HG03460 (cell line): ENCODE measurements at regions not wholly inside any gene's neighbourhood (a gene's known extent, or its start where the extent isn't known, plus 50 kb on each side); places are given as distances from the start of the nearest gene placed in this dataset.
"Not testable (repeated sequence)": the region's sequence is repeated elsewhere in the genome, so short reads cannot be mapped to it uniquely, and the experiment has no call there.

Source experiments
- ATAC-seq: cut with Tn5 transposase; IDR thresholded peaks from one replicate; pipeline ENCODE4 v1.9.1; 2021; ENCODE audit not compliant: unreplicated experiment

DNA sequence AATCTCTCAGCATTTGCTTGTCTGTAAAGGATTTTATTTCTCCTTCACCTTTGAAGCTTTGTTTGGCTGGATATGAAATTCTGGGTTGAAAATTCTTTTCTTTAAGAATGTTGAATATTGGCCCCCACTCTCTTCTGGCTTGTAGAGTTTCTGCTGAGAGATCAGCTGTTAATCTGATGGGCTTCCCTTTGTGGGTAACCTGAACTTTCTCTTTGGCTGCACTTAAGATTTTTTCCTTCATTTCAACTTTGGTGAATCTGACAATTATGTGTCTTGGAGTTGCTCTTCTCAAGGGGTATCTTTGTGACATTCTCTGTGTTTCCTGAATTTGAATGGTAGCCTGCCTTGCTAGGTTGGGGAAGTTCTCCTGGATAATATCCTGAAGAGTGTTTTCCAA is 189.4 kb downstream of the TTC6 start:
- ATAC-seq = not testable (repeated sequence)

DNA sequence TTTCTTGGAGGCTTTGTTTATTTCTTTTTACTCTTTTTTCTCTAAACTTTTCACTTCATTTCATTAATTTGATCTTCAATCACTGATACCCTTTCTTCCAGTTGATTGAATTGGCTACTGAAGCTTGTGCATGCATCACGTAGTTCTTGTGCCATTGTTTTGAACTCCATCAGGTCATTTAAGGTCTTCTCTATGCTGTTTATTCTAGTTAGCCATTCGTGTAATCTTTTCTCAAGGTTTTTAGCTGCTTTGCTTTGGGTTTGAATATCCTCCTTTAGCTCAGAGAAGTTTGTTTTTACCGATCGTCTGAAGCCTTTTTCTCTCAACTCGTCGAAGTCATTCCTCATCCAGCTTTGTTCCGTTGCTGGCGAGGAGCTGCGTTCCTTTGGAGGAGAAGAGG is 189.9 kb downstream of the TTC6 start:
- ATAC-seq = not testable (repeated sequence)

DNA sequence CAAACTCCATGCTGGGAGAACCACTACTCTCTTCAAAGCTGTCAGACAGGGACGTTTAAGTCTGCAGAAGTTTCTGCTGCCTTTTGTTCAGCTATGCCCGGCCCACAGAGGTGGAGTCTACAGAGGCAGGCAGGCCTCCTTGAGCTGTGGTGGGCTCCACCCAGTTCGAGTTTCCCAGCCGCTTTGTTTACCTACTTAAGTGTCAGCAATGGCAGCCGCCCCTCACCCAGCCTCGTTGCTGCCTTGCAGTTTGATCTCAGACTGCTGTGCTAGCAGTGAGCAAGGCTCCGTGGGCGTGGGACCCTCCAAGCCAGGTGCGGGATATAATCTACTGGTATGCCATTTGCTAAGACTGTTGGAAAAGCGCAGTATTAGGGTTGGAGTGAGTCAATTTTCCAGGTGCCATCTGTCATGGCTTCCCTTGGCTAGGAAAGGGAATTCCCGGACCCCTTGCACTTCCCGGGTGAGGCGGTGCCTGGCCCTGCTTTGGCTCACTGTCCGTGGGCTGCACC is 190.7 kb downstream of the TTC6 start:
- not testable (repeated sequence) for ATAC-seq

GRCh38 chr14:37787879-37788494 is 192.6 kb downstream of the TTC6 start:
- ATAC-seq = no peak

- no peak for ATAC-seq
These were observed 196.1 kb downstream of the TTC6 start for GRCh38 chr14:37791384-37792036.

GRCh38 chr14:37792124-37792523 is 196.7 kb downstream of the TTC6 start:
- no peak for ATAC-seq

DNA sequence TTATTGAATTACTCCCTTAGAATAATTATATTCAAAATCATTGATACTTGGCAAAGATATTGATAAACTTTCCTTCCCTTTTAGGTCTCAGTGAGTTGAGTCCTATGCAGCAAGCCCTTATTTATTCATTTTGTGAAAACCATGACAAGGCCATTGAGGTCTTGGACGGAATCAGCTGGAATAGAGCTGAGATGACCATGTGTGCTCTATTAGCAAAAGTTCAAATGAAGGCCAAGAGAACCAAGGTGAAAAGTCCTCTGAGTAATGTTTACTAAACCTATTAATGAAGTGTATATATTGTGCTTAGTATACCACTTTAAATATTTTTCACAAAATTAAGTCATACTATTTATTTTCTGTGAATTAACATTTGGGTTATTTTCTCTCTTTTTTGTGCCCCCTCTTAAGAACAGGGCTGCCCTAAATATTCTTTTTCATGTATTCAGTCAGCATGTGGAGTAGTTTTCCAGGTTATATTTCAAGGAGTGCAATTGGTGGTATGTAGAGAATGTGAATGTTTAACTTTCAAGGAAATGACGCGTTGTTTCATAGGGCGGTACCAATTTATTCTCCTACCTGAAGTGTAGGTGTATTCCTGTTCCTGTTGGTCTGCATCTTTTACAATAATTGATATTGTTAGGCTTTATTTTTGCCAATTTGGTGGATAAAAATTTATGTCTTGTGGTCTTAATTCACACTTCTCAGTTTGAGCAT is 201.4 kb downstream of the TTC6 start:
- ATAC-seq = no peak

GRCh38 chr14:37797675-37798074 is 202.2 kb downstream of the TTC6 start:
- ATAC-seq = no peak

DNA sequence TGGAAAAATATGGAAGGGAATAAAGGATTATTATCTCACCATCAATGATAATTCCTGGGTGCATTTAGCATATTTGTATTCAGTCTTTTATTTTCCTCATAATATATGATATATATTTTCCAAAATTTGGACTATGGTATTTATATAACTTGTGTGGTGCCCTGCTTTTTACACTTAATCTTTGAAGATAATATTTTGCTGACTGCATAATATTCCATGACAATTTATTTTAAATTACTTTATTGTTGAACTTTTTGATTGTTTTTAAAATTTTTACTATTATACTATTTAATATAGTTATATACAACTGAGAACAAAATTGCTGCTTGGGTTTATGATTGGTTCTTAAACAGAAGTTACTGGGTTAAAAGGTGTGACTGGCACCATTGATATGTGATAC is 212.3 kb downstream of the TTC6 start:
- no peak for ATAC-seq

DNA sequence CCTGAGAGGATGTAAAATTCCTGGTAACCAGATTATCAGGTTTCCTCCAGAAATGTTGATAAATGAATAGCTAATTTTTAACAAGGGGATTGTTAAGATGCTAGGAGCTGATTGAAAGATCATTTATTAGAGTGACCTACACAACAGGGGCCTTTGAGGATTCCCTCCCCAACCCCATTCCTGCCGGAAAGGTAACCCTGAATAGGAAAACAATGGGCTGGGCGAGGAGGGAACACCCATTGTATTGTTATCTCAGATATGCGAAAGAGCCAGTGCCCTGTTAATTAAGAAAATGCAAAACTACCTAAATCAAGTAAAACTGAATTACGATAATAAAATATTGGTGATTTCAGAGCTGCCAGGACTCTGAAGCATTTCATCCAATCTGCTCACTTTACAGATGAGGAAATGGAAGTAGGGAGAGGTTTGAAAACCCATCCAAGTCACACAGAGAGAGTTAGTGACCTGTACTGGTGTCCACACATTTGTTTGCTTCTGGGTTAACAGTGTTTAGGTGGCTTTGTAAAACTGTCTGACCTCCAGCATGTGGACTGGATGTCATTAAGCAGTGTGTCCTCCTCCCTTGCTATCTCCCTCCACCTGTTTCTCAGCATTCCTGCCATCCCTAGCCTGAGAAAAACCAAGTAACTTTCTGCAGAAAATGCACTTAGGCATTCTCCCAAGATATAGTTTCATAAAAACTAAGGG is 214.8 kb downstream of the TTC6 start:
- ATAC-seq = no peak

DNA sequence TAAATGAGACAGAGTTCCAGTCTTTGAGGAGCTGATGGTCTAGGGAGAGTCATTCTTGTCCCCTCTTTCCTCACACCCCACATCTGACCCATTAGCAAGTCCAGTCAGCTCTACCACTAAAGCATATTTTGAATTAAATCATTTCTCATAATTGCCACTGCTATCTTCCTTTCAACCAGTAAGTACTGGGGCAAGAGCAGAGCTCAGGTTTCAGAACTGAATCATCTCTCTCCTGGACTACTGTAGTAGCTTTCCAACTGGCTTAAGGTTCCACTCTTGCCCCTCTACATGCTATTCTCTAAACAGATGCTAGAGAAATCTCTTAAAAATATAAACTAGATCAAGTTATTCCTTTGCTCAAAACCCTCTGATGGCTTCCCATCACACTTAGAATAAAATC is 218.3 kb downstream of the TTC6 start:
- no peak for ATAC-seq

DNA sequence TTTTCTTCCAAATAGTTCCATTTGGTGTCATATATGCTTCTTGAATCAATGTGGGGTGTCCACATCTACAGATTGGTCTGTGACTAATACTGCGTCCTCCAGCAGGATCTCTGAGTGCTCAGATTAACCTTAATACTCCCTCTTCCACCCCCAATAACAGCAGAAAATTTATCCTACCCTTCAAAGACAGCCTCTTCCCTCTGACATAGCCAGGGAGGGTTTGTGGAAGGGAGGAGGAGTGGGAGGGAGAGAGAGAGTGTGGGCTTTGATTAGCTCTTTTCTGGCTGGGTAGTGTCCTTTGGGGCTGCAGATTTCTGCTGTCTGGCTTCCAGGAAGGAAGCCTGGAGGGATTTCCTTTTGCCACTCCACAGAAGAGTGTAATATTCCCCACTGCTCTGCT is 220.7 kb downstream of the TTC6 start:
- no peak for ATAC-seq

GRCh38 chr14:37816743-37817295 is 221.4 kb downstream of the TTC6 start:
- ATAC-seq = no peak

DNA sequence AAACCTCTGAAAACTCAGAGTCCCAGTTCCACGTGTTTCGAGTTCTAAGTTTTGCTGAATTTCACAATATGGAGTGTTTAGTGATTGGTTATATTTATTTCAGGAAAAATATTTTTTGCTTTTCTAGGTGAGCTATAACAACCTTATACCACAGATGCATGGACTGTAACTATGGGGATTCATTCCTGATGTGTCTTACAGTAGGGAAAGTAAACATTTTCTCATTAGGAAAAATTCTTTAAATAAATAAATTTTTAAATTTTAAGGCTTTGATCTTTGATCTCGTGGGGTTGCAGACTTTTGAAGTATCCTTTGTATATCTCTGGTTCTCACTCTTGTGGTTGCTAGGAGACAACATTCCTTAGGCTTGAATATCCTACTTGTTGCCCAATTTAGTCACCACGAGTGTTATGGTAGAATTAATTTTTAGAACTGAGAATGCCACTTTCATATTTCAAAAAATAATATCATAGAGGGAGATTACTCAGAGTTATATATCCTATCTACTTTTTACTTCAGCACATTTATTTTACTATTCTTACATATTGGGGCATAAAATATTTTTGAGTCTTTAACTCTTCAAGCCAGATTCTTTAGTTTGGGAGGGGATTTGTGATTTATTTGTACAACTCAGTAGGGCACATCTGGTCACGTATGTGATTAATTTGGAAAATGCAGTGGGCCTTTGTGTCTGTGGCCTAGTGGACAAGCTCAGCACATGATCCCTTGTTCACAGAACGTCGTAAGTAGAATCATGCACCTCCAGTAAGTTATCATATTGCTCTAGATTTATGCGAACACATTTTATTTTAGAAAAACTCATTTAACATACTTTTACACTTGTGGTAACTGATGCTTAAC is 224.0 kb downstream of the TTC6 start:
- ATAC-seq = no peak

GRCh38 chr14:37820810-37821209 is 225.4 kb downstream of the TTC6 start:
- ATAC-seq = not testable (repeated sequence)

- ATAC-seq = no peak
These were observed 229.7 kb downstream of the TTC6 start for GRCh38 chr14:37824939-37825712.

GRCh38 chr14:37826869-37827268 is 231.4 kb downstream of the TTC6 start:
- no peak for ATAC-seq

DNA sequence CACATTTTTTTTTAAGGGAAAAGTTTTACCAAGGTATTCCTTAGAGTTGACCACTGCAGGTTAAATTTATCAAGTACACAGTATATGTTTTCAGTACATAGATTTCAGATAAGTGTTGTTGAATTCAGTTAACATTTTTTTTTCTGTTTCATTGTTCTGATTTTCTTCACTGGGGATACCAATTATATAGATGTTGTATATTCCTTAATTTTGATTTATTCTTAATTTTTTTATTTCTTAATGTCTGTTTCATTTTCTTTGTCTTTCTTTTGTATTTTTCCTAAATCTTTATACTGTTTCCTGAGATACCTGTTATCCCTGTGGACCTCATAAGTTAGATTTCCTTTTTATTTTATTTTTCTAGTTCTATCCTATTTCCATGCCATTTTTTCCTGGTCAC is 234.8 kb downstream of the TTC6 start:
- no peak for ATAC-seq

DNA sequence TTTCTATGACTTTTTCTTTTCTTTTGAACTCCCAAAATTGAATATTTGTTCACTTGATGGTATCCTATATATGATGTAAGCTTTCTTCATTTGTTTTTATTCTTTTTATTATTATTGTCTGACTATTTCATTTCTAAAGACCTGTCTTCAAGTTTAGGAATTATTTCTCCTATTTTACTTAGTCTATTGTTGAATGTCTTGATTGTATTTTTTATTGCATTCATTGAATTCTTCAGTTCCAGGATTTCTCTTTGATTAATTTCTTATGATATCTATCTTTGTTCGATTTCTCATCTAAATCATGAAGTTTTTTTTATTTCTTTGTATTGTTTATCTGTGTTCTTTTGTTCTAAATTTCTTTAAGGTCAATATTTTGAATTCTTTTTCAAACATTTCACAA is 238.8 kb downstream of the TTC6 start:
- ATAC-seq = no peak
